Testis (tissue), 2 donors: ENCODE measurements at regions not wholly inside any gene's neighbourhood (a gene's known extent, or its start where the extent isn't known, plus 50 kb on each side); places are given as distances from the start of the nearest gene placed in this dataset.

Source experiments
- DNase-seq: peaks from one replicate; pipeline ENCODE4 v3.0.0-alpha.2; 2019
- H3K27ac ChIP-seq, 2 donors: fragments of 200-600 bp; sonication (generic); one replicate each; pipeline ENCODE4 v1.5.1; 2019
- H3K27me3 ChIP-seq: fragments of 200-600 bp; sonication (generic); one replicate; pipeline ENCODE4 v1.5.1; 2019
- H3K36me3 ChIP-seq: fragments of 200-600 bp; sonication (generic); one replicate; pipeline ENCODE4 v1.5.1; 2017; ENCODE audit warnings: low read depth; ENCODE audit errors: missing control alignments
- H3K4me1 ChIP-seq: fragments of 200-600 bp; sonication (generic); one replicate; pipeline ENCODE4 v1.5.1; 2019
- H3K4me3 ChIP-seq, 2 donors: fragments of 200-600 bp; sonication (generic); one replicate each; pipeline ENCODE4 v1.5.1; 2017 to 2019
- H3K9me3 ChIP-seq: fragments of 200-600 bp; sonication (generic); one replicate; pipeline ENCODE4 v1.5.1; 2017
- POLR2A ChIP-seq: fragments of 450-650 bp; IDR thresholded peaks from one replicate; pipeline ENCODE4 v1.6.1; 2017; ENCODE audit warnings: antibody characterized with exemption, mild to moderate bottlenecking, moderate library complexity
- WGBS, 2 donors: methylation state at CpG; one replicate each; pipeline ENCODE4 v1.1.5; 2018; 5-methylcytosine and 5-hydroxymethylcytosine counted together
- intact Hi-C: fragments of 100-400 bp; cut with DNase I; formaldehyde crosslinking; loops from one replicate; pipeline ENCODE4 v1.15.1; 2023; ENCODE audit warnings: low total_unique reads
- TF ChIP-seq, protein P1 (sequence below), 3 experiments: fragments of 450-650 bp in 2 of 3; fragments of 200-600 bp in 1 of 3; sonication (generic) in 1 of 3; IDR thresholded peaks; one replicate each; pipeline ENCODE4 v1.5.1; 2016 to 2019; ENCODE audit warnings: antibody characterized with exemption in 3 of 3, mild to moderate bottlenecking in 2 of 3, moderate library complexity in 1 of 3

DNA sequence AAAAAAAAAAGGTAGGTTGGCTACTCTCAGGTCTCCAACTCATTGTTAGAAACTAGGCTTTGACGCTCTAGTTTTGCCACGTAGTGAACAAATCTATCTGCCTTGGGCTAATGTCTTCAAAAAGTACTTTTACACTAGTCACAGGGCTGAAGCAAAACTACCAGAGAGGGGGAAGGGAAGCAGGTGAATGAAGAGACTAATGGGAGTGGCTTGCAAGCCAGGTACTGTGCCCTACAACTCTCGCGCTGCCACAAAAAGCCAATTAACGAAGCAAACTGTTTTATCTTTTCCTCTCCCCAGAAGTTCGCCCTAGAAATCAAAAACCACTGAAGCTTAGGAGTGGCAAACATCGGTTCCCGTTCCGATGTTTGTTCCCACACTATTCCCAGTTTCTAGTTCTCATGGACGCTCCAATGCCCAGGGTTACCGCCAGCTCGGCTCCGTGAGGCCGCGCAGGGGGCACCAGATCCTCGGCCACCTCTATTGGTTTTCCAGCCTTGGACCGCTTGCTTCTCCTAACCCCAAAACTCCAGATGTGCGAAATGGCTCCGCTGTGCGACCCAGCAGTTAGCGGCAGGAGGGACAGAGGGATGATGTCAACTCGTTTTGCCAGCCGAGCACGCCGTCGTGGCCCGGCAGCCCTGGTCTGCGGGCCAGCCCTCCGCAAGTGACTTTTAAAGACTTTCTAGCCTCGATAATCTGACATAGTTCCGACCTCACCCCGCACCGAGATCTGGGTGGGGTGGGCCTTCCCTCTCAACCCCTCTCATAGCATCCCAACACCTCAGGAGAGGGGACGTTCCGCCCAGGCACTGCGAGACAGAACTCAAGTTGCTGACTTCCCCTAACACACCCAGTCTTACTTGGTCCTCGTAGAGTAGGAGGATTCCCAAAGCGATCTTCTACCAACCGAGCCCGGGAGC is 242.1 kb downstream of the KDM5D start:
- TF ChIP-seq, protein P1, sequence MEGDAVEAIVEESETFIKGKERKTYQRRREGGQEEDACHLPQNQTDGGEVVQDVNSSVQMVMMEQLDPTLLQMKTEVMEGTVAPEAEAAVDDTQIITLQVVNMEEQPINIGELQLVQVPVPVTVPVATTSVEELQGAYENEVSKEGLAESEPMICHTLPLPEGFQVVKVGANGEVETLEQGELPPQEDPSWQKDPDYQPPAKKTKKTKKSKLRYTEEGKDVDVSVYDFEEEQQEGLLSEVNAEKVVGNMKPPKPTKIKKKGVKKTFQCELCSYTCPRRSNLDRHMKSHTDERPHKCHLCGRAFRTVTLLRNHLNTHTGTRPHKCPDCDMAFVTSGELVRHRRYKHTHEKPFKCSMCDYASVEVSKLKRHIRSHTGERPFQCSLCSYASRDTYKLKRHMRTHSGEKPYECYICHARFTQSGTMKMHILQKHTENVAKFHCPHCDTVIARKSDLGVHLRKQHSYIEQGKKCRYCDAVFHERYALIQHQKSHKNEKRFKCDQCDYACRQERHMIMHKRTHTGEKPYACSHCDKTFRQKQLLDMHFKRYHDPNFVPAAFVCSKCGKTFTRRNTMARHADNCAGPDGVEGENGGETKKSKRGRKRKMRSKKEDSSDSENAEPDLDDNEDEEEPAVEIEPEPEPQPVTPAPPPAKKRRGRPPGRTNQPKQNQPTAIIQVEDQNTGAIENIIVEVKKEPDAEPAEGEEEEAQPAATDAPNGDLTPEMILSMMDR (IDR thresholded peaks at IDR 0.05) = no peak
- no peak for TF ChIP-seq POLR2A
- no peak overlapping the region for H3K4me3 ChIP-seq
- WGBS, 2 donors = 7 to 21% methylated on average over 18 to 37 of the region's 40 CpGs

DNA sequence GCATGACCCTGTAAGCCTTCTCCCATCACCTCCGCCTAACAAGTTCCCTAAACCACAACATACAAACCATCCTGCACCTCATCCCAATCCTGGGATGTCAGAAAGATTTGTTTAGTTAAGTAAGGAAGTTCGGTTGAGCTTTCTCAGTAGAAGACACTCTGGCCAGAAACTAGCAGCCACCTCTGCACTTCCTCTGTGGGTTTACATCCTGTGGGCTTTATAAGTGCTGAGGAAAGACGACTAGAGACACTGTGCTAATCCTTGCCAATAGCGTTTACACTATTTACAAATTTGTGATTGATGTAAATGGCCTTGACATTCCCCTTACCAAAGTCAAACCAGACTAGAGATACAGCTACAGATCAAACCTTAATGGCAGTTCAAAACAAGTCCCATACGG is 246.0 kb downstream of the KDM5D start:
- 66 to 75% methylated on average over 5 of the region's 5 CpGs for WGBS, 2 donors
- H3K27ac ChIP-seq = no peak overlapping the region
- H3K9me3 ChIP-seq = no peaks in the 10 kb centered on the region
- H3K4me3 ChIP-seq = no peak overlapping the region
- DNase-seq = no peak
- TF ChIP-seq, protein P1 (IDR thresholded peaks at IDR 0.05) = no peak
- TF ChIP-seq POLR2A = no peak
- H3K36me3 ChIP-seq = no peaks in the 10 kb centered on the region
- intact Hi-C loops = no loop called here
- no peaks in the 10 kb centered on the region for H3K4me1 ChIP-seq
- no peaks in the 10 kb centered on the region for H3K27me3 ChIP-seq

More for the DNA sequence above, 242.1 kb downstream of the KDM5D start:
- no peak for DNase-seq
- H3K27me3 ChIP-seq = no peaks in the 10 kb centered on the region
- no peaks in the 10 kb centered on the region for H3K4me1 ChIP-seq
- intact Hi-C loops = no loop called here
- H3K36me3 ChIP-seq = no peaks in the 10 kb centered on the region
- no peaks in the 10 kb centered on the region for H3K9me3 ChIP-seq
- no peak overlapping the region for H3K27ac ChIP-seq

DNA sequence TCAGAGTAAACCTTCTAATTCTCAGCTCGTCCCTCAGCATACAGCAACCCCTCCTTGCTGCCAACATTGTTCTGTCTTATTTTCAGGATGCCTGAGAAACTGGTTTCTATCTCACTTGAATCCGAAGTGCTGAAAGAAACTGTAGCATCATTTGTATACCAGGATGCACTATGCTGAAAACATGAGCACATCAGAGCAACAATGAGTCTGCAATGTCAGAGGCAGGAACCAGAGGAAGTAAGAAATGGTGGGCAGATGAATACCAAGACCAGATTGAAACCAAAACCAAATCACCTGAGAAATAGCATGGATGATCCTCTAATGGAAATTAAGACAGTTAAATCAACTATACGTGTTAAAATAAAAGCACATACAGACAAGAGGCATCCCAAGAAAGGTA is 257.0 kb downstream of the KDM5D start:
- WGBS, 2 donors = 68 to 72% methylated on average over 3 of the region's 3 CpGs
- Histone ChIP-seq H3K36me3 (no peaks in the 10 kb centered on the region), H3K9me3 (no peaks in the 10 kb centered on the region), H3K4me1 (no peaks in the 10 kb centered on the region), H3K27ac (no peak overlapping the region), H3K27me3 (no peaks in the 10 kb centered on the region), H3K4me3 (no peak overlapping the region)
- no peak for TF ChIP-seq POLR2A
- TF ChIP-seq, protein P1 (IDR thresholded peaks at IDR 0.05) = no peak
- intact Hi-C loops = no loop called here
- no peak for DNase-seq

DNA sequence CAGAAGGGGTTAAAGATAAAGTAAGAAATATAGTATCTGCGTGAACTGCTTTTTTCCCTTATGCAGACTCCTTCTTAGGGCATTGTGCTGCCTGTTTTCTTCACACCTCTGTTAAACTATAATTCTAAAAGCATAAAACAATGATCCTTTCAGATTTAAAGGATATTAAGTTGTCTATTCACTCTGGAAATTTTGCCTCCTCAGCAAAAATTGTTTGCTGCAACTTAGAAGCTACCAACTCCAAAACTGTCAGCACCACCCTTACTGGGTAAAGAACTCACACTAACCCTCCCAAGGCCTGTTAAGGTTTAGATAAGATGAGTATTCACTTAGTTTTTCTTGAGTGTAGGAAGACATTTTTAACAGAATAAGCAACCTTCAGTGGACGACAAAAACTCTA is 259.5 kb downstream of the KDM5D start:
- H3K36me3 ChIP-seq = no peaks in the 10 kb centered on the region
- H3K27ac ChIP-seq = no peak overlapping the region
- H3K4me3 ChIP-seq = no peak overlapping the region
- no peaks in the 10 kb centered on the region for H3K4me1 ChIP-seq
- no peaks in the 10 kb centered on the region for H3K27me3 ChIP-seq
- no peak for TF ChIP-seq POLR2A
- TF ChIP-seq, protein P1 (IDR thresholded peaks at IDR 0.05) = no peak
- no peaks in the 10 kb centered on the region for H3K9me3 ChIP-seq
- DNase-seq = no peak
- intact Hi-C loops = no loop called here
- WGBS, 2 donors = 80 to 87% methylated on average over 2 of the region's 2 CpGs

DNA sequence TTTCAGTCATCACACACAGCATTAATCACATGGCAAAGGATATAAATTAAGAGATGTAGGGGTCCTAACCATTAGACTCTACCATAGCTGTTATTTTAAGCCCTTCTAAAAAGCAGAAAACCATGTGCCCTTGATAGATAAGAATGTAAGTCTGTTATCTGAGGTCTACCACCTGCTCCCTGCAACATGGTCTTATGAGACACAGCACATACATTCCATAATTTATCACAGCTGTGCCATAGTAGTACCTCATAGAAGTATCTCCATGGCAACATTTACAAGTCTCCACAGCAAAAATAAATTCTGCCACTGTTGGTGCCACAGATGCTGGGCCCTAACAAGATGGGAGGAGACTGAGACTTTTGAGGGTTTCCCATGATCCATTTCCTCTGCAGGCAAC is 265.4 kb downstream of the KDM5D start:
- Histone ChIP-seq H3K4me3 (no peak overlapping the region), H3K27me3 (no peaks in the 10 kb centered on the region), H3K36me3 (no peaks in the 10 kb centered on the region), H3K4me1 (no peaks in the 10 kb centered on the region), H3K27ac (no peak overlapping the region), H3K9me3 (no peaks in the 10 kb centered on the region)
- intact Hi-C loops = no loop called here
- no peak for DNase-seq
- TF ChIP-seq, protein P1 (IDR thresholded peaks at IDR 0.05) = no peak
- TF ChIP-seq POLR2A = no peak
